SW 1271 (cell line): ENCODE measurements at regions not wholly inside any gene's neighbourhood (a gene's known extent, or its start where the extent isn't known, plus 50 kb on each side); places are given as distances from the start of the nearest gene placed in this dataset.
"Not testable (repeated sequence)": the region's sequence is repeated elsewhere in the genome, so short reads cannot be mapped to it uniquely, and the experiment has no call there.

Source experiments
- DNase-seq, 2 experiments: peaks; one replicate each; lab custom pipeline; 2025; lab: John Stamatoyannopoulos, UW

GRCh38 chr11:71182791-71183677, 69.3 kb downstream of the SHANK2 start:
- DNase-seq = no peak

DNA sequence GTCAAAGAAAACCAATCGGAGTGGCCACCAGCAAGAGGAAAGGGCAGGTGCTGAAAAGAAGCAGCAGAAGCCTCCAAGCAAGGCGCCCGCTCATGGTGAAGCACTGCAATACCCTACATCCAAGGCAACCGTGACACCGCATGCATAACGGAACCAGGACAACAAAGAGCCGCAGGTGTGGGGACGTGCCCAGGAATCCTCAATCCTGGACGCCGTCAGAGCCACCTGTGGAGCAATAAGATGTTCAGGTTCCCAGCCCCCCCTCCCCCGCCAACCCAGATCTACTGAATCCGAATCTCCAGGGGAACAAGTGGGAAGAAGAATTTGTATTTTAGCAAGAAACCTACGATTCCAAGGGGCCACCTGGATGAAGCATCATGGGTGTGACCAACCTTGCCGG, 70.8 kb downstream of the SHANK2 start:
- no peak for DNase-seq

- DNase-seq = no peak
Observed at GRCh38 chr11:71180694-71181470, 71.5 kb downstream of the SHANK2 start.

DNA sequence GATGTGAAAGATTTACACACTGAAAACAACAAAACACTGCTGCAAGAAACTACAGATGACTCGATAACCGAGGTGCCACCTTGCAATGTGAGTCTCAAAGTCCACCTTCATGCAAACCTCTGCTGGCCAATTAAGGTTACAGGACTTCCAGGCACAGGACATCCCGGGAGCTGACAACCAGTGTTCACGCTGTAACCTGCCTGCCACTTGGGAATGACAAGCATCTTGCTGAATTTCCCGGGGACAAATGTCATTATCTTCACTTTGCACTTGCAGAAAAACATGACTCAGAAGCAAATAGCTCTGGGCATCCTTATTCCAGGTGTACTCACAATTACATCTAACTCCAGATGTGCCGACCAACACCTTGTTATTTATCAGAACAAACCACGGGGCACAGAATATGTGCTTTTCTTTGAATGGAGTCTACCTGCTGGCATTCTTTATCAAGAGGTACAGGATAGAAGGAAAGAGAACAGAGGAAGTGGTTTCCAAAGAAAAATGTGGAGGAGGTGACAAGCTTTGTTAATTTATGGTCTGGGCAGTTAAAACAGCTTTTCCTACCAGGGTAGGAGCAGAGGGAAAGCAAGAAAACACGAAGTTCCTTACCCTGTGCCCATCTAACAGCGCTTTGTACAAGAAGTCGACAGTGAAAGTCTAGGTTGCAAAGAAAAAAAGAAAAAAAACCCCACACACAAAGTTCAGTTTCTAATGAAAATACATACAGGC, 72.3 kb downstream of the SHANK2 start:
- DNase-seq = no peak

- DNase-seq = no peak
Observed at GRCh38 chr11:71178076-71178475, 74.3 kb downstream of the SHANK2 start.

DNA sequence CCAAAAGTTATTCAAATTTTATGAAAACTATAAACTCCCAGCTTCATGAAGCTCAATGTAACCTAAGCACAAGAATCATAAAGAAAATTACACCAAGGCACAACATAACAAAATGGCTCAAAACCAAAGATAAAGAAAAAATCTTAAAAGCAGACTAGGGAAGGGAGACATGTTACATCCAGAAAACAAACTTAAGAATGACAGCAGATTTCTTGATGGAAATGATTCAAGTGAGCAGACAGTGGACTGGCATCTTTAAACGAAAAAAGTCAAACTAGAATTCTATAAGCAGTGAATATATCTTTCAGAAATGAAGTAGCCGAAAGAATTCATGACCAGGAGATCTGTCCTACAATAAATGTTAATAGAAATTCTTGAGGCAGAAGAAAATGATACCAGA, 75.6 kb downstream of the SHANK2 start:
- DNase-seq = no peak

GRCh38 chr11:71173709-71174108, 78.7 kb downstream of the SHANK2 start:
- DNase-seq = no peak

- no peak for DNase-seq
Observed at GRCh38 chr11:71172680-71173079, 79.7 kb downstream of the SHANK2 start.

DNA sequence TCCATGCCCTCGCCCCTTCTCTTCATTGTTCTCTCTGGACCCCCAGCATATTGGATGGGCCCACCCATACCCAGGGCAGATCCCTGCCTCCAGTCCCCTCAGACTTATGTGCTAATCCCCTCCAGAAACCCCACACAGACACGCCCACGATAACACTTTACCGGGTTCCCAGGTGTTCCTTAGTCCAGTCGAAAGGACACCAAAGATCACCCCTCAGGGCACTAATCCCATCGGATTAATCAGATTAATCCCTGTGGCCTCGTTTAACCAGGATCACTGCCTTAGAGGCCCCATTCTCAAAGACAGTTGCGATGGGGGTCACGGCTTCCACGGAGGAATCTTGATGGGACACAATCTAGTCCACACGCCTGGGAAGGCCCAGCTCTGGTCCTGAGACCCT, 80.8 kb downstream of the SHANK2 start:
- DNase-seq = no peak

GRCh38 chr11:71170624-71171423, 81.6 kb downstream of the SHANK2 start:
- no peak for DNase-seq

GRCh38 chr11:71169313-71169712, 83.1 kb downstream of the SHANK2 start:
- DNase-seq = no peak

GRCh38 chr11:71167814-71168213, 84.6 kb downstream of the SHANK2 start:
- not testable (repeated sequence) for DNase-seq

GRCh38 chr11:71165771-71166170, 86.6 kb downstream of the SHANK2 start:
- DNase-seq = no peak

GRCh38 chr11:71164621-71165020, 87.8 kb downstream of the SHANK2 start:
- no peak for DNase-seq

- no peak for DNase-seq
Observed at GRCh38 chr11:71164186-71164585, 88.2 kb downstream of the SHANK2 start.

DNA sequence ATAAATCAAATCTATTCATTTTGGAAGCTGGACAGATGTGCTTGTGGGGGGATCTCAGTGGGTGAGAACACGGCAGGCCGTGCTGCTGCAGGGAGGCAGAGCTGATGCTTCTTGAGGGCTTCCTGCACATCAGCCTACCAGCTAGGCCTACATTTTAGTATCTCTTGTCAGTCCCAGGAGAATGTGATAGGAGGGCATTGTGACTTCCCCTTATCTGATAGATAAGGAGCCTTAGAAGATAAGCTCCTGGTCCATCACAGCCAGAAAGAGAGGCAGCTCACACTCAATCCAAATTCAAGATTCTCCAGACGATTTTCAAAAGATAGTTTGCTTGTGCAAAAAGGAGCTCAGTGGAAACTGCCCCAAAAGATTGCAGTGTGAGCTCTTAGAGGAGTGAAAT, 89.0 kb downstream of the SHANK2 start:
- DNase-seq = no peak

DNA sequence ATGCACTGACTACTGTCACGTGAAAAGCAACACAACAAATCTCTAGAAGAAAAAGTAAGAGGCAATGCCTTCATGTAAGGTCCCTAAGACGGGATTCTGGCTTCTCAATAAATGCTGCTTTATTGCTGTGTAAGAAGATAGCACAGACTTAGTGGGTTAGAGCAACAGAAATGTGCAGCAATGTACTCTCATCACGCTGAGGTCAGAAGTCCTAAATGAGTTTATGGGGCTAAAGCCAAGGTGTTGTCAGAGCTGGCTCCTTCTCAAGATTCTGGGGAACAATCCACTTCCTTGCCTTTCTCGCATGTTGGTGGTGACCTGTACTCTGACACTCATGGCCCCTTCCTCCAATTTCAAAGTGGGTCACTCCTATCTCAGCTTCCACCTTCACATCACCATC, 93.4 kb downstream of the SHANK2 start:
- no peak for DNase-seq

DNA sequence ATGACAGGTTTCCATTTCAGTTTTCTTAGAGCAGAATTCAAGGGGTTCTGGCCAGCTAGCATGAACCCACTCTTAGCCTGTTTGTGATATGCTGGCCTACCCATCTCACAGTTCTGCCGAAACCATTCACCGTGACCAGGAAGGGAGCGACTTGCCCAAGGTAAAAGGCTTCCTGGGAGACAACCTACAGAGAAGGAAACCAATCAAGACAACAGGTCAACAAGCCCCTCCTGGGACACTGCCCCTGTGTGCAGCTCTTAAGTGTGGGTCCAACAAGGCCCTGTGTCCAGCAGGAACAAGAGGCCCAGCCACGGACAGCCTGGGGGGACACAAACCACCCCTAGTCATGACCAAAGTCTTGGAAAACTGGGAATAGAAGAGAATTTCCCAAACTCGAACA, 94.7 kb downstream of the SHANK2 start:
- not testable (repeated sequence) for DNase-seq

GRCh38 chr11:71156301-71156700, 96.1 kb downstream of the SHANK2 start:
- no peak for DNase-seq

DNA sequence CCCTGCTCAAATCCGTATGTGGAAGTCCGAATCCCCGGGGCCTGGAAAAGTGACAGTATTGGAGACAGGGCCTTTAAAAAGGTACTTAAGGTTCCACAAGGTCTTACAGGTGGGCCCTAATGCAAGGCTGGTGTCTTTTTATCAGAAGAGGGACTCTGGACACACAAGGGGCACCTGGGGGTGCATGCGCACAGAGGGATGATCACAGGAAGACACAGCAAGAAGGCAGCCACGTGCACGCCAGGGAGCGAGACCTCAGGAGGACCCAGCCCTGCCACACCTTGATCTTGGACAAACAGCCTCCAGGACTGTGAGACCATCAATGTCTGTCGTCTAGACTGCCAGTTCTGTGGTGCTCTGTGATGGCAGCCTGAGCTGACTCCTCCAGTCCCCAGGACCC, 96.5 kb downstream of the SHANK2 start:
- no peak for DNase-seq

- no peak for DNase-seq
Observed at GRCh38 chr11:71154261-71154805, 98.0 kb downstream of the SHANK2 start.
